ENCODE measurements at regions not wholly inside any gene's neighbourhood (a gene's known extent, or its start where the extent isn't known, plus 50 kb on each side); places are given as distances from the start of the nearest gene placed in this dataset.

DNA sequence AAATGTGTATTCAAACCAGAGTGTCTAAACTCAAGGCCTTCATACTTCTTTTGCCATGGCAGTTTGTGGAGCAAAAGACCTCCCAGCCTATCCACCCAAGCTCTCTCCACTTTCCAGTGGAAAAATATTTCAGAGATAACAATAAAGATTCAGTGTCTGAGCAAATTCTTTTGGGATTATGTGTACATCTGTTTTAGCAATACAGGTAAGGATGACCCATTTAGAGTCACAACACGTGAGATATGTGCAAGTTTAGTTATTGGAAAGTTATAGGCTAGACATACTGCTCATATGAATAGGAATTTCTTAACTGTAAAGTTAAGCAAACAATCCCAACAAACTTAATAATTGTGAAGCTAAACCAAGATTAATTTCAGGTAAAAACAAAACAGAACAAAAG is 174.5 kb upstream of the LRIG1 start:
- FAIRE-seq: no peak
- 87% methylated on average over 1 of the region's 1 CpG; no CpG with 5 or more reads in 1 of the 2 experiments for WGBS, 2 experiments (ENCODE audit: extremely low coverage in 1 of 2, insufficient coverage in 1 of 2, insufficient read length in 1 of 2, insufficient replicate concordance in 2 of 2, low coverage in 1 of 2, low lambda C conversion rate in 2 of 2, missing lambda C conversion rate in 1 of 2)
- no peak overlapping the region for H2BK5ac ChIP-seq (ENCODE audit: low read depth, low read length)
- H3K79me1 ChIP-seq (ENCODE audit: low read depth, low read length): no peaks in the 10 kb centered on the region
- H3K36me3 ChIP-seq (ENCODE audit: control insufficient read depth in 2 of 4, insufficient read depth in 4 of 4, low read length in 3 of 4): no peaks in the 10 kb centered on the region
- no peak overlapping the region for H3K4me2 ChIP-seq (ENCODE audit: insufficient read depth in 1 of 2, low read depth in 2 of 2, low read length in 2 of 2)
- H3K56ac ChIP-seq (replicated peaks; ENCODE audit: insufficient read length, low read depth, low read length): no peak overlapping the region
- no peak overlapping the region for H2BK12ac ChIP-seq (ENCODE audit: low read depth, low read length)
- no peak overlapping the region for H3K27ac ChIP-seq (ENCODE audit: low read depth, low read length)
- no peaks in the 10 kb centered on the region for H3K27me3 ChIP-seq (replicated peaks in 1 of 4; ENCODE audit: control insufficient read depth in 3 of 4, extremely low read depth in 1 of 4, insufficient read depth in 3 of 4, low read length in 3 of 4)
- H4K91ac ChIP-seq (replicated peaks; ENCODE audit: insufficient read length, low read length): no peak overlapping the region
- H3K9me3 ChIP-seq (ENCODE audit: insufficient read depth in 2 of 2, low read depth in 1 of 2, low read length in 1 of 2): no peaks in the 10 kb centered on the region
- TF ChIP-seq MAFK (IDR thresholded peaks at IDR 0.05; ENCODE audit: low read depth, low read length) (no peak), KDM1A (IDR thresholded peaks at IDR 0.05; ENCODE audit: borderline replicate concordance, low read length) (no peak), ASH2L (IDR thresholded peaks at IDR 0.05; ENCODE audit: low read length) (no peak), KDM5A (IDR thresholded peaks at IDR 0.05; ENCODE audit: low read length) (no peak), SIN3A (conservative IDR thresholded peaks at IDR 0.05 in 1 of 2, IDR thresholded peaks at IDR 0.05 in 1 of 2; ENCODE audit: low read depth in 1 of 2, low read length in 2 of 2) (no peak), CREB1 (IDR thresholded peaks at IDR 0.05) (no peak)
- H4K20me1 ChIP-seq (replicated peaks in 1 of 2; ENCODE audit: control insufficient read depth in 1 of 2, insufficient read depth in 2 of 2, low read length in 2 of 2): no peaks in the 10 kb centered on the region
- no peak overlapping the region for H2AK5ac ChIP-seq (ENCODE audit: low read depth, low read length)
- no peaks in the 10 kb centered on the region for H3K23me2 ChIP-seq (ENCODE audit: low read depth, low read length)
- CTCF ChIA-PET (ENCODE audit: partially characterized antibody): interaction anchor here (0.7 kb wide), 1 partner anchor 37 kb away, joined by 5 read pairs; no protein-coding TSS in a partner anchor
- H3K4ac ChIP-seq (replicated peaks; ENCODE audit: insufficient read length, low read depth, low read length): no peak overlapping the region
- no peak overlapping the region for H2BK20ac ChIP-seq (ENCODE audit: low read length)
- H2BK120ac ChIP-seq (replicated peaks; ENCODE audit: low read depth, low read length): no peak overlapping the region
- no peaks in the 10 kb centered on the region for H3K4me1 ChIP-seq (replicated peaks in 1 of 4; ENCODE audit: control insufficient read depth in 3 of 4, insufficient read depth in 4 of 4, low read length in 3 of 4)
- no peak overlapping the region for H3K18ac ChIP-seq (ENCODE audit: extremely low read depth, low read length)
- DNase-seq (ENCODE audit: low read depth in 1 of 2, low spot score in 2 of 2): no peak
- H3K23ac ChIP-seq (ENCODE audit: insufficient read length): no peak overlapping the region
- POLR2A ChIA-PET (ENCODE audit: partially characterized antibody): no interaction called here
- H3K4me3 ChIP-seq (ENCODE audit: extremely low read depth in 1 of 4, insufficient read depth in 2 of 4, low read depth in 3 of 4, low read length in 4 of 4): no peak overlapping the region
- H4K5ac ChIP-seq (ENCODE audit: insufficient read length, low read depth, low read length): no peak overlapping the region
- H4K8ac ChIP-seq (ENCODE audit: extremely low read depth, insufficient read depth, low read length): no peak overlapping the region
- H3K79me2 ChIP-seq (ENCODE audit: control insufficient read depth in 1 of 2, insufficient read depth in 2 of 2, low read length in 2 of 2): no peaks in the 10 kb centered on the region
- H2AFZ ChIP-seq (ENCODE audit: low read length): no peak overlapping the region
- no peak overlapping the region for H3K14ac ChIP-seq (ENCODE audit: insufficient read length)
- H2BK15ac ChIP-seq (ENCODE audit: low read length): no peak overlapping the region
- H3K9ac ChIP-seq (replicated peaks in 1 of 4; ENCODE audit: extremely low read depth in 1 of 4, low read depth in 3 of 4, low read length in 3 of 4): no peak overlapping the region

All from H1 (cell line).